SK-N-SH (cell line): ENCODE measurements at regions not wholly inside any gene's neighbourhood (a gene's known extent, or its start where the extent isn't known, plus 50 kb on each side); places are given as distances from the start of the nearest gene placed in this dataset.

ENCODE experiments used
- CTCF ChIA-PET: fragments of 300-600, 350-600 bp; formaldehyde crosslinking; extraction: SDS; loops from one replicate; lab custom pipeline; 2021; lab: Yijun Ruan, JAX
- POLR2A ChIA-PET: fragments of 350-600 bp; sonication (Branson Sonifier 250); formaldehyde crosslinking; extraction: SDS; loops from one replicate; lab custom pipeline; 2020; ENCODE audit warnings: antibody characterized with exemption, inconsistent platforms; lab: Yijun Ruan, JAX
- DNase-seq: peaks from one replicate; pipeline ENCODE4 v3.0.0; 2012
- H2AFZ ChIP-seq: fragments of 200-600 bp; sonication (generic); 2 replicates; pipeline ENCODE4 v1.8.1; 2016; ENCODE audit warnings: antibody characterized with exemption, mild to moderate bottlenecking, low read depth
- H3F3A ChIP-seq: fragments of 200-600 bp; sonication (generic); replicated peaks from 2 replicates; pipeline ENCODE3; 2016; ENCODE audit warnings: antibody characterized with exemption, mild to moderate bottlenecking; ENCODE audit not compliant: insufficient read depth
- H3K27ac ChIP-seq, 2 experiments: fragments of 200-500 bp in 1 of 2; fragments of 200-600 bp in 1 of 2; sonication (Bioruptor generic) in 1 of 2; sonication (generic), shearing (Covaris generic) in 1 of 2; 2 replicates each; pipeline versions ENCODE4 v1.5.1 to v1.6.1; 2014 to 2016; ENCODE audit warnings: low read depth in 2 of 2, inconsistent platforms in 1 of 2, low read length in 1 of 2, mild to moderate bottlenecking in 1 of 2, mixed read lengths in 1 of 2
- H3K27me3 ChIP-seq: fragments of 200-600 bp; sonication (generic), shearing (Covaris generic); 2 replicates; pipeline ENCODE4 v1.6.1; 2016; ENCODE audit warnings: mixed run types; ENCODE audit not compliant: insufficient read depth
- H3K36me3 ChIP-seq, 2 experiments: fragments of 200-500 bp in 1 of 2; fragments of 200-600 bp in 1 of 2; sonication (Bioruptor generic) in 1 of 2; sonication (generic) in 1 of 2; replicated peaks in 1 of 2; 2 replicates each; pipeline versions ENCODE3 to v1.5.1; 2014 to 2016; ENCODE audit warnings: low read length in 1 of 2, mild to moderate bottlenecking in 1 of 2; ENCODE audit not compliant: insufficient read depth in 2 of 2, control insufficient read depth in 1 of 2
- H3K4me1 ChIP-seq, 2 experiments: fragments of 200-500 bp in 1 of 2; fragments of 200-600 bp in 1 of 2; sonication (Bioruptor generic) in 1 of 2; sonication (generic), shearing (Covaris generic) in 1 of 2; 2 replicates each; pipeline versions ENCODE4 v1.5.1 to v1.6.1; 2014 to 2016; ENCODE audit warnings: low read depth in 1 of 2, low read length in 1 of 2, mixed run types in 1 of 2; ENCODE audit not compliant: insufficient read depth in 2 of 2, control insufficient read depth in 1 of 2
- H3K4me2 ChIP-seq: fragments of 200-600 bp; sonication (generic), shearing (Covaris generic); 2 replicates; pipeline ENCODE4 v1.6.1; 2017; ENCODE audit warnings: mixed run types
- H3K4me3 ChIP-seq, 2 experiments: fragments of 200-500 bp in 1 of 2; fragments of 200-600 bp in 1 of 2; sonication (Bioruptor generic) in 1 of 2; sonication (generic), shearing (Covaris generic) in 1 of 2; 2 replicates each; pipeline versions ENCODE4 v1.5.1 to v1.8.1; 2014 to 2016; ENCODE audit warnings: low read depth in 2 of 2, inconsistent platforms in 1 of 2, low read length in 1 of 2, mild to moderate bottlenecking in 1 of 2, mixed read lengths in 1 of 2, moderate library complexity in 1 of 2
- H3K79me2 ChIP-seq: fragments of 200-600 bp; sonication (generic); 2 replicates; pipeline ENCODE4 v1.8.1; 2017; ENCODE audit warnings: mild to moderate bottlenecking; ENCODE audit not compliant: insufficient read depth
- H3K9ac ChIP-seq: fragments of 200-600 bp; sonication (generic); 2 replicates; pipeline ENCODE4 v1.6.1; 2017; ENCODE audit warnings: mixed run types
- H3K9me2 ChIP-seq: fragments of 200-600 bp; sonication (generic); 2 replicates; pipeline ENCODE4 v1.6.1; 2017; ENCODE audit warnings: mixed run types
- H3K9me3 ChIP-seq: fragments of 200-600 bp; sonication (generic); 2 replicates; pipeline ENCODE4 v1.6.1; 2017; ENCODE audit warnings: mixed run types, mild to moderate bottlenecking, moderate library complexity
- H4K20me1 ChIP-seq: fragments of 200-600 bp; sonication (generic); 2 replicates; pipeline ENCODE4 v1.6.1; 2017; ENCODE audit warnings: mild to moderate bottlenecking, mixed run types; ENCODE audit not compliant: insufficient read depth
- CHD2 ChIP-seq: fragments of 150-350 bp; IDR thresholded peaks from 2 replicates; pipeline ENCODE4 v1.6.1; 2018; ENCODE audit warnings: low read length; ENCODE audit not compliant: partially characterized antibody
- ELF1 ChIP-seq: IDR thresholded peaks from 2 replicates; pipeline ENCODE4 v1.4.0; 2012
- EP300 ChIP-seq, 2 experiments: IDR thresholded peaks; 2 replicates each; pipeline versions ENCODE4 v1.4.0 to v1.6.1; 2012; ENCODE audit warnings: borderline replicate concordance in 1 of 2, low read depth in 1 of 2, low read length in 1 of 2
- EZH2phosphoT487 ChIP-seq: fragments of 200-600 bp; sonication (generic); IDR thresholded peaks from 2 replicates; pipeline ENCODE4 v1.6.1; 2017; ENCODE audit warnings: low read depth, mixed run types, mild to moderate bottlenecking, antibody characterized with exemption, moderate library complexity, borderline replicate concordance
- FOXM1 ChIP-seq: IDR thresholded peaks from 2 replicates; pipeline ENCODE4 v1.4.0; 2012; ENCODE audit warnings: low read depth, mild to moderate bottlenecking
- GATA2 ChIP-seq: sonication (generic); formaldehyde crosslinking; IDR thresholded peaks from 2 replicates; pipeline ENCODE4 v1.5.0; 2020; ENCODE audit warnings: mild to moderate bottlenecking, missing genetic modification reagents
- PBX3 ChIP-seq: IDR thresholded peaks from 2 replicates; pipeline ENCODE4; 2012
- REST ChIP-seq: IDR thresholded peaks from 2 replicates; pipeline ENCODE4 v1.6.1; 2012; ENCODE audit warnings: mild to moderate bottlenecking, low read depth, low read length, moderate library complexity
- TCF12 ChIP-seq: IDR thresholded peaks from 2 replicates; pipeline ENCODE4 v1.4.0; 2012
- TEAD4 ChIP-seq: IDR thresholded peaks from 2 replicates; pipeline ENCODE4 v1.4.0; 2012; ENCODE audit warnings: mild to moderate bottlenecking, borderline replicate concordance; ENCODE audit not compliant: insufficient read depth
- USF1 ChIP-seq: IDR thresholded peaks from 2 replicates; pipeline ENCODE4 v1.4.0; 2012; ENCODE audit warnings: low read depth, borderline replicate concordance
- USF2 ChIP-seq: fragments of 150-350 bp; IDR thresholded peaks from 2 replicates; pipeline ENCODE4 v1.6.1; 2017; ENCODE audit warnings: antibody characterized with exemption, low read length, low read depth, borderline replicate concordance
- YY1 ChIP-seq: IDR thresholded peaks from 2 replicates; pipeline ENCODE4 v1.4.0; 2012; ENCODE audit warnings: low read depth, mild to moderate bottlenecking
- WGBS: methylation state at CpG from one replicate; pipeline ENCODE4 v1.1.6; 2017; ENCODE audit warnings: low lambda C conversion rate; 5-methylcytosine and 5-hydroxymethylcytosine counted together

GRCh38 chrX:76862509-76862908 lies 435.0 kb downstream of the MAGEE1 start:
- Histone ChIP-seq H3K36me3 (no peaks in the 10 kb centered on the region), H3K9me3 (no peaks in the 10 kb centered on the region), H3F3A (no peaks in the 10 kb centered on the region), H3K4me3 (no peak overlapping the region), H3K27me3 (no peaks in the 10 kb centered on the region), H3K9me2 (no peaks in the 10 kb centered on the region), H3K27ac (no peak overlapping the region), H3K4me2 (no peak overlapping the region), H2AFZ (no peak overlapping the region), H3K9ac (no peak overlapping the region), H3K79me2 (no peaks in the 10 kb centered on the region), H4K20me1 (no peaks in the 10 kb centered on the region), H3K4me1 (no peaks in the 10 kb centered on the region)
- POLR2A ChIA-PET: no interaction called here
- DNase-seq: no peak
- CTCF ChIA-PET: no interaction called here
- 3% methylated on average over 1 of the region's 1 CpG for WGBS
- TF ChIP-seq ELF1 (no peak), CHD2 (no peak), FOXM1 (no peak), TEAD4 (no peak), EP300 (IDR thresholded peaks at IDR 0.05; ENCODE audit: borderline replicate concordance in 1 of 2, low read depth in 1 of 2, low read length in 1 of 2) (no peak), REST (no peak), TCF12 (no peak), YY1 (no peak), GATA2 (CRISPR knock-in tag) (no peak), USF1 (no peak), PBX3 (no peak), USF2 (no peak), EZH2phosphoT487 (no peak)
